Mesendoderm (in vitro differentiated cells): ENCODE measurements at regions not wholly inside any gene's neighbourhood (a gene's known extent, or its start where the extent isn't known, plus 50 kb on each side); places are given as distances from the start of the nearest gene placed in this dataset.

Experiments used
- DNase-seq: peaks from one replicate; pipeline ENCODE4 v3.0.0; 2013
- H2AK5ac ChIP-seq: 2 replicates; pipeline ENCODE4 v1.6.1; 2013; ENCODE audit warnings: low read length, inconsistent platforms
- H2BK120ac ChIP-seq: 2 replicates; pipeline ENCODE4 v1.6.1; 2013; ENCODE audit warnings: low read depth, mild to moderate bottlenecking, low read length, moderate library complexity, mixed read lengths
- H2BK15ac ChIP-seq: replicated peaks from 2 replicates; pipeline ENCODE4 v1.6.1; 2013; ENCODE audit warnings: low read depth, mild to moderate bottlenecking, moderate library complexity
- H2BK5ac ChIP-seq: 2 replicates; pipeline ENCODE4 v1.6.1; 2013; ENCODE audit warnings: low read length, inconsistent platforms
- H3K18ac ChIP-seq: 2 replicates; pipeline ENCODE4 v1.6.1; 2013; ENCODE audit warnings: mild to moderate bottlenecking, low read length, mixed read lengths
- H3K23ac ChIP-seq: one replicate; pipeline ENCODE4 v1.6.1; 2013; ENCODE audit warnings: low read length
- H3K27ac ChIP-seq: 2 replicates; pipeline ENCODE4 v1.5.1; 2013; ENCODE audit warnings: low read depth, mild to moderate bottlenecking, inconsistent platforms, low read length, moderate library complexity
- H3K27me3 ChIP-seq: 2 replicates; pipeline ENCODE4 v1.6.1; 2013; ENCODE audit warnings: low read length, control low read depth, mild to moderate bottlenecking, inconsistent platforms; ENCODE audit not compliant: insufficient read depth, poor library complexity
- H3K36me3 ChIP-seq: 2 replicates; pipeline ENCODE4 v1.6.1; 2013; ENCODE audit warnings: low read length, inconsistent platforms; ENCODE audit not compliant: control insufficient read depth, insufficient read depth
- H3K4ac ChIP-seq: one replicate; pipeline ENCODE4 v1.6.1; 2013; ENCODE audit warnings: low read depth, mild to moderate bottlenecking, low read length, moderate library complexity
- H3K4me1 ChIP-seq: 2 replicates; pipeline ENCODE4 v1.6.1; 2013; ENCODE audit warnings: low read depth, low read length, inconsistent platforms; ENCODE audit not compliant: control insufficient read depth
- H3K4me2 ChIP-seq: 2 replicates; pipeline ENCODE4 v1.6.1; 2013; ENCODE audit warnings: low read length
- H3K4me3 ChIP-seq: 2 replicates; pipeline ENCODE4 v1.5.1; 2013; ENCODE audit warnings: mild to moderate bottlenecking, low read length
- H3K56ac ChIP-seq: one replicate; pipeline ENCODE4 v1.6.1; 2013; ENCODE audit warnings: low read length
- H3K79me1 ChIP-seq: 2 replicates; pipeline ENCODE4 v1.6.1; 2013; ENCODE audit warnings: low read length, inconsistent platforms
- H3K79me2 ChIP-seq: 2 replicates; pipeline ENCODE4 v1.6.1; 2013; ENCODE audit warnings: mild to moderate bottlenecking, low read length; ENCODE audit not compliant: control insufficient read depth, insufficient read depth
- H3K9ac ChIP-seq: 2 replicates; pipeline ENCODE4 v1.6.1; 2013; ENCODE audit warnings: low read length, inconsistent platforms
- H4K5ac ChIP-seq: one replicate; pipeline ENCODE4 v1.6.1; 2013; ENCODE audit warnings: low read length
- H4K8ac ChIP-seq: one replicate; pipeline ENCODE4 v1.6.1; 2013; ENCODE audit warnings: low read depth, mild to moderate bottlenecking, control low read depth, low read length, moderate library complexity
- WGBS: extraction: QIAGEN DNeasy Blood & Tissue Kit; methylation state at CpG from one replicate; pipeline ENCODE4 v1.1.7; 2013; ENCODE audit warnings: low lambda C conversion rate, missing lambda C conversion rate; ENCODE audit not compliant: insufficient coverage; ENCODE audit errors: extremely low coverage; 5-methylcytosine and 5-hydroxymethylcytosine counted together

DNA sequence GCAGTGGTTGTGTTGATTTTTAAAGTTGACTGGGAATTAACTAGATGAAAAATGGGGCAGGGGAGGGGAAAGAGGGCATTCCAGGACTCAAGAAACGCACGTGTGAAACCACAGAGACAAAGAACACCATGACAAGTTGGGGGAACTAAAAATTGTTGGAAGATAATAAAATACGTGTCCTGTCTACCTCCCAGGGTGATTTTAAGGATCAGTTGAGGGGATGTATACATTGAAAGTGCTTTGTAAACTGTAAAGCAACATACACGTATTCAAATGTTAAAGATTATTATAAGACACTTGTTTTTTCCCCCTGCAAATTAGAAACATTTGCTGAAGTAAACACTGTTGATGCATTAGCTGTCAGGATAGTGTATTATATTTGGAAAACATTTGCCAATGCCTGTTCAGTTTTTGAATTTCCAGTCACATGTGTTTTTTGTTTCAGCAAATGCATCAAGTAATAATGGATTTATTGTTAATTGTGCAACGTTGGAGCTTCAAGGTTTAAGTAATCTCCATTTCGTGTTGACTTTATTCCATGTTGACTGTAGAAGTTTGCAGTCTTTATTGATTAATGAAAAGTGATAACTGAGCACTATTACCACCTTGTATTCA lies 412.7 kb downstream of the ACTL7B start:
- H3K4ac ChIP-seq: no peak overlapping the region
- no peak overlapping the region for H3K56ac ChIP-seq
- H2AK5ac ChIP-seq: no peak overlapping the region
- WGBS: no CpG with 5 or more reads among the region's 6 CpGs
- H3K27me3 ChIP-seq: no peaks in the 10 kb centered on the region
- no peak overlapping the region for H2BK120ac ChIP-seq
- H3K4me3 ChIP-seq: no peak overlapping the region
- no peaks in the 10 kb centered on the region for H3K36me3 ChIP-seq
- H2BK15ac ChIP-seq: no peak overlapping the region
- no peak overlapping the region for H3K4me2 ChIP-seq
- no peaks in the 10 kb centered on the region for H3K79me2 ChIP-seq
- no peak overlapping the region for H3K23ac ChIP-seq
- no peak overlapping the region for H3K27ac ChIP-seq
- H2BK5ac ChIP-seq: no peak overlapping the region
- H4K5ac ChIP-seq: no peak overlapping the region
- no peak overlapping the region for H3K18ac ChIP-seq
- no peaks in the 10 kb centered on the region for H3K79me1 ChIP-seq
- H3K4me1 ChIP-seq: no peaks in the 10 kb centered on the region
- no peak overlapping the region for H4K8ac ChIP-seq
- no peak overlapping the region for H3K9ac ChIP-seq
- DNase-seq: no peak

DNA sequence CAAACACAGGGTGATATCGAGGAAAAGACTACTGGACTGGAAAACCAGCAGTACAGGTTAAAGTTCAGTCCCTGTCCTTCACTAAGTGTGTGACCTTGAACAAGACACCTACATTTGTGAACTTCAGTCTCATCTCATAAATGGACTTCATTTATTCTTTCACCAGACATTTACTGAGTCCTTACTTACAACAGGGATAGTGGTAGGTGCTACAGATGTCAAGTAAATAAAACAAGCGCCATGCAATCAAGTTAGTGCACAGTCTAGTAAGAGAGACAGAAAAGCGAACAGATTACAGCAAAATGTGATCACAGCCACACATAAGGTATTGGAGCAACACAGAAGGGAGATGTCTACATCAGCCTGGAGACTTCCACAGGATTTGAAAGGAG lies 413.2 kb downstream of the ACTL7B start:
- H3K4me1 ChIP-seq: no peaks in the 10 kb centered on the region
- WGBS: no CpG with 5 or more reads among the region's 3 CpGs

DNA sequence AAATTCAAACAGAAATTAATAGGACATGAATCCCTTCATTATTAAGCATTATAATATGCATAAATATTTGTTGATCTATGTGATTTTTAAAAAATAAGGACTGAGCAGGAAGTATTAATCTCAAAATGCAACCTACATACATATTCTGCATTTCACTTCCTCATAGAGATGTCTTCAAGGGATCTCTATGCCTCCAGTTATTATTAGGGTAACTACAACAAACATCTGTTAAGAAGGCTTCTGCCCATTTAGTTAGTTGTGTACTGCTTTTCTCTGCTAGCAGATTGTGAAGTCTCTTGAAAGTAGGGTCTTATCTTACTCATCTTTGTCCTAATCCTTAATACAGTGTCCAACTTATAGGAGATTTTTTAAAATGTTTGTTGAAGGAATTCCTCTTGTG lies 414.1 kb downstream of the ACTL7B start:
- no peaks in the 10 kb centered on the region for H3K36me3 ChIP-seq
- no peak overlapping the region for H3K18ac ChIP-seq
- no peak overlapping the region for H3K4ac ChIP-seq
- H3K27ac ChIP-seq: no peak overlapping the region
- H2BK120ac ChIP-seq: no peak overlapping the region
- H3K79me1 ChIP-seq: no peaks in the 10 kb centered on the region
- H2BK5ac ChIP-seq: no peak overlapping the region
- no peak overlapping the region for H3K4me2 ChIP-seq
- H3K23ac ChIP-seq: no peak overlapping the region
- no peaks in the 10 kb centered on the region for H3K27me3 ChIP-seq
- H3K4me1 ChIP-seq: no peaks in the 10 kb centered on the region
- no peak overlapping the region for H2BK15ac ChIP-seq
- no peak overlapping the region for H4K5ac ChIP-seq
- H3K79me2 ChIP-seq: no peaks in the 10 kb centered on the region
- no peak for DNase-seq
- H2AK5ac ChIP-seq: no peak overlapping the region
- no peak overlapping the region for H3K4me3 ChIP-seq
- no peak overlapping the region for H3K56ac ChIP-seq
- H3K9ac ChIP-seq: no peak overlapping the region
- no peak overlapping the region for H4K8ac ChIP-seq

More for the DNA sequence above, 413.2 kb downstream of the ACTL7B start:
- H3K27me3 ChIP-seq: no peaks in the 10 kb centered on the region
- no peak overlapping the region for H2BK15ac ChIP-seq
- no peak for DNase-seq
- no peak overlapping the region for H3K4me2 ChIP-seq
- H3K79me1 ChIP-seq: no peaks in the 10 kb centered on the region
- no peak overlapping the region for H2BK120ac ChIP-seq
- H3K9ac ChIP-seq: no peak overlapping the region
- no peak overlapping the region for H3K4ac ChIP-seq
- no peak overlapping the region for H3K56ac ChIP-seq
- no peak overlapping the region for H3K27ac ChIP-seq
- no peaks in the 10 kb centered on the region for H3K36me3 ChIP-seq
- H3K23ac ChIP-seq: no peak overlapping the region
- no peak overlapping the region for H4K8ac ChIP-seq
- no peak overlapping the region for H3K18ac ChIP-seq
- no peak overlapping the region for H3K4me3 ChIP-seq
- no peak overlapping the region for H2AK5ac ChIP-seq
- no peak overlapping the region for H2BK5ac ChIP-seq
- no peaks in the 10 kb centered on the region for H3K79me2 ChIP-seq
- no peak overlapping the region for H4K5ac ChIP-seq

DNA sequence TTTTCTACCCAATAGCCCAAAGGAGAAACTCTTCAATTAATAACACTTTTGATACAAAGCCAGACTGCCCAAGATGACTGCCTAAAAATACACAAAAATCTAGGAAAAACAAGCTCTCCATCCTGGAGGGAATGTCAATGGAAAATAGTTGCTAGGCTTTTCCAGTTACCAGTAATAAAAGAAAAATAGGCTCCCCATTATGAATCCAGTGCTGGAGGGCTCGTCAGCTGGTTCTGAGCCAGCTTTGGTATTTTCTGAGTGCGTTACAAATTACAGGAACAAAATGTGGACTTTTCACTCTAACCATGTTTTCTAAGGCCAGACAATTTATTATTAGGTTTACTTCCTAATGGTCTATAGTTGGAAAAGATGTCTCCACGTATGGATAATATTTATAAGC lies 414.5 kb downstream of the ACTL7B start:
- no peak for DNase-seq
- Histone ChIP-seq H2AK5ac (no peak overlapping the region), H4K8ac (no peak overlapping the region), H3K36me3 (no peaks in the 10 kb centered on the region), H3K79me2 (no peaks in the 10 kb centered on the region), H3K18ac (no peak overlapping the region), H3K9ac (no peak overlapping the region), H3K23ac (no peak overlapping the region), H3K4me2 (no peak overlapping the region), H3K4me1 (no peaks in the 10 kb centered on the region), H3K79me1 (no peaks in the 10 kb centered on the region), H4K5ac (no peak overlapping the region), H3K4me3 (no peak overlapping the region), H2BK15ac (no peak overlapping the region), H3K56ac (no peak overlapping the region), H2BK120ac (no peak overlapping the region), H3K27ac (no peak overlapping the region), H2BK5ac (no peak overlapping the region), H3K4ac (no peak overlapping the region), H3K27me3 (no peaks in the 10 kb centered on the region)
- no CpG with 5 or more reads among the region's 3 CpGs for WGBS

DNA sequence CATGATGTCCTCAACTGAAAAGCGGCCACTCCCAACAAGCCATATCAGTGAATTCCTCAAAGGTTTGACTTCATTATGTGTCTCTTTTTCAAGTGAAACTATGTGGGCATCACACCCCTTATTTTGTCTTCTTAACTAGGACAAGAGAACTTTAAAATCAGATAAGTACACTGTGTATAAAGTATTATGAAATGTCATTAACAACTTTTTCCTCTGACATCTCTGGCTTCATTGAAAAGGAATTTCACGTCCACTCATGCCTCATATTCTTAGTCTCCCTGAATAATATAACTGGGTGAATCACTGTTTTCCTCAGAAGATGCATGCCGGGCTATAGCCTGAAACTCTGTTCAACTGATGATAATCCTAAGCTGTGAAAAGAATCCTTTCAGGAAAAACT lies 415.8 kb downstream of the ACTL7B start:
- no peaks in the 10 kb centered on the region for H3K36me3 ChIP-seq
- WGBS: no CpG with 5 or more reads among the region's 3 CpGs

DNA sequence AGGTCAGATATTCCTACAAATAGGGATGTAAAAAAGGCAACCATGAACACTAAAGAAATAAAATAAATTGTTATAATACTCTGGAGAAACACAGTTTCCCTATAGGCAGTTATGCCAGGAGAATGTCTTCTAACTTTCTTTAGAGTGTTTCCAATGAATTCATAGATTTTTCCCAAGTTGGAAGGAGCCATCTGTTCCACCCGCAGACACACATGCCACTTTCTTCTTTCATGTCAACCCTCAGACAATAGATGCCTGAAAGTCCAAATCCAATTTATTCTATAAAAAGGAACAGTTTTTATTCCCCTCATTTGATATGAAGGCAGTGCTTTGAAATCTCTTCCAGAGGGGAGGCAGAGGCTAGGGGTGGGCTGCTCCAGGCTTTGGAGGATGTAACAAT lies 418.1 kb downstream of the ACTL7B start:
- no peaks in the 10 kb centered on the region for H3K4me1 ChIP-seq
- no peak overlapping the region for H3K27ac ChIP-seq
- WGBS: no CpG with 5 or more reads among the region's 1 CpG
- no peak overlapping the region for H3K23ac ChIP-seq
- no peak overlapping the region for H2AK5ac ChIP-seq
- no peak for DNase-seq
- H3K4ac ChIP-seq: no peak overlapping the region
- no peak overlapping the region for H2BK15ac ChIP-seq
- no peak overlapping the region for H3K4me2 ChIP-seq
- H3K79me1 ChIP-seq: no peaks in the 10 kb centered on the region
- no peak overlapping the region for H4K8ac ChIP-seq
- H3K36me3 ChIP-seq: no peaks in the 10 kb centered on the region
- no peak overlapping the region for H2BK120ac ChIP-seq
- H3K4me3 ChIP-seq: no peak overlapping the region
- no peak overlapping the region for H4K5ac ChIP-seq
- H3K27me3 ChIP-seq: no peaks in the 10 kb centered on the region
- no peak overlapping the region for H2BK5ac ChIP-seq
- no peak overlapping the region for H3K56ac ChIP-seq
- H3K18ac ChIP-seq: no peak overlapping the region
- H3K9ac ChIP-seq: no peak overlapping the region
- no peaks in the 10 kb centered on the region for H3K79me2 ChIP-seq

More for the DNA sequence above, 415.8 kb downstream of the ACTL7B start:
- no peak overlapping the region for H3K27ac ChIP-seq
- H3K56ac ChIP-seq: no peak overlapping the region
- H2BK5ac ChIP-seq: no peak overlapping the region
- H2BK15ac ChIP-seq: no peak overlapping the region
- no peak overlapping the region for H3K9ac ChIP-seq
- no peak for DNase-seq
- no peaks in the 10 kb centered on the region for H3K79me2 ChIP-seq
- H3K4me1 ChIP-seq: no peaks in the 10 kb centered on the region
- no peak overlapping the region for H3K4me3 ChIP-seq
- no peaks in the 10 kb centered on the region for H3K79me1 ChIP-seq
- no peak overlapping the region for H3K4ac ChIP-seq
- H4K8ac ChIP-seq: no peak overlapping the region
- no peaks in the 10 kb centered on the region for H3K27me3 ChIP-seq
- no peak overlapping the region for H2BK120ac ChIP-seq
- no peak overlapping the region for H3K4me2 ChIP-seq
- H2AK5ac ChIP-seq: no peak overlapping the region
- no peak overlapping the region for H3K23ac ChIP-seq
- no peak overlapping the region for H3K18ac ChIP-seq
- H4K5ac ChIP-seq: no peak overlapping the region
